ENCODE measurements at regions not wholly inside any gene's neighbourhood (a gene's known extent, or its start where the extent isn't known, plus 50 kb on each side); places are given as distances from the start of the nearest gene placed in this dataset.

GRCh38 chr5:163916861-163917260 is 411.4 kb downstream of the MAT2B start:
- Histone ChIP-seq H3K79me2 (ENCODE audit: control insufficient read depth, insufficient read depth, low read length) (no peaks in the 10 kb centered on the region), H3K4me1 (ENCODE audit: control insufficient read depth, extremely low read depth, insufficient read depth, low read length) (no peaks in the 10 kb centered on the region), H3K9me3 (replicated peaks; ENCODE audit: control insufficient read depth, insufficient read depth, low read length) (no peaks in the 10 kb centered on the region), H4K20me1 (replicated peaks; ENCODE audit: control insufficient read depth, extremely low read depth, insufficient read depth, low read length) (no peaks in the 10 kb centered on the region), H3K27me3 (ENCODE audit: control insufficient read depth in 2 of 2, insufficient read depth in 2 of 2, low read length in 2 of 2) (no peaks in the 10 kb centered on the region), H3K9ac (replicated peaks; ENCODE audit: extremely low read depth, insufficient read depth, low read length) (no peak overlapping the region), H3K4me2 (ENCODE audit: insufficient read depth, low read length) (no peak overlapping the region), H3K36me3 (ENCODE audit: control insufficient read depth in 2 of 2, extremely low read depth in 1 of 2, insufficient read depth in 2 of 2, low read length in 2 of 2) (no peaks in the 10 kb centered on the region), H3K4me3 (replicated peaks in 1 of 3; ENCODE audit: insufficient read depth in 1 of 3, low read depth in 1 of 3, low read length in 3 of 3) (no peak overlapping the region), H3K9me1 (replicated peaks; ENCODE audit: control insufficient read depth, extremely low read depth, insufficient read depth, low read length) (no peaks in the 10 kb centered on the region), H2AFZ (ENCODE audit: low read depth, low read length) (no peak overlapping the region), H3K27ac (ENCODE audit: insufficient read depth, low read depth, low read length) (no peak overlapping the region)
- FAIRE-seq (no peak), DNase-seq (ENCODE audit: low read depth, low spot score) (no peak)
- TF ChIP-seq FOS (IDR thresholded peaks at IDR 0.05; ENCODE audit: borderline replicate concordance, insufficient read depth, low read length) (no peak), JUN (IDR thresholded peaks at IDR 0.05; ENCODE audit: borderline replicate concordance, insufficient read depth, insufficient read length, low read depth) (no peak), EZH2 (IDR thresholded peaks at IDR 0.05; ENCODE audit: borderline replicate concordance, low read depth, low read length, severe bottlenecking) (no peak), GATA2 (IDR thresholded peaks at IDR 0.05; ENCODE audit: insufficient read depth, insufficient read length, low read depth, low read length) (no peak)
- TF ChIP-seq, protein P1, sequence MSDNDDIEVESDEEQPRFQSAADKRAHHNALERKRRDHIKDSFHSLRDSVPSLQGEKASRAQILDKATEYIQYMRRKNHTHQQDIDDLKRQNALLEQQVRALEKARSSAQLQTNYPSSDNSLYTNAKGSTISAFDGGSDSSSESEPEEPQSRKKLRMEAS (IDR thresholded peaks at IDR 0.05; ENCODE audit: insufficient read depth, insufficient read length) = no peak
- TF ChIP-seq, protein P2, sequence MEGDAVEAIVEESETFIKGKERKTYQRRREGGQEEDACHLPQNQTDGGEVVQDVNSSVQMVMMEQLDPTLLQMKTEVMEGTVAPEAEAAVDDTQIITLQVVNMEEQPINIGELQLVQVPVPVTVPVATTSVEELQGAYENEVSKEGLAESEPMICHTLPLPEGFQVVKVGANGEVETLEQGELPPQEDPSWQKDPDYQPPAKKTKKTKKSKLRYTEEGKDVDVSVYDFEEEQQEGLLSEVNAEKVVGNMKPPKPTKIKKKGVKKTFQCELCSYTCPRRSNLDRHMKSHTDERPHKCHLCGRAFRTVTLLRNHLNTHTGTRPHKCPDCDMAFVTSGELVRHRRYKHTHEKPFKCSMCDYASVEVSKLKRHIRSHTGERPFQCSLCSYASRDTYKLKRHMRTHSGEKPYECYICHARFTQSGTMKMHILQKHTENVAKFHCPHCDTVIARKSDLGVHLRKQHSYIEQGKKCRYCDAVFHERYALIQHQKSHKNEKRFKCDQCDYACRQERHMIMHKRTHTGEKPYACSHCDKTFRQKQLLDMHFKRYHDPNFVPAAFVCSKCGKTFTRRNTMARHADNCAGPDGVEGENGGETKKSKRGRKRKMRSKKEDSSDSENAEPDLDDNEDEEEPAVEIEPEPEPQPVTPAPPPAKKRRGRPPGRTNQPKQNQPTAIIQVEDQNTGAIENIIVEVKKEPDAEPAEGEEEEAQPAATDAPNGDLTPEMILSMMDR (IDR thresholded peaks at IDR 0.05; ENCODE audit: extremely low read depth in 1 of 2, insufficient read depth in 1 of 2, low read depth in 1 of 2, low read length in 2 of 2) = no peak
- BruUV-seq (replicated peaks) = no TSS peak
- ChIA-PET POLR2A (no interaction called here), CTCF (no interaction called here)
- intact Hi-C loops (cut with micrococcal nuclease) (no loop called here), dilution Hi-C loops (cut with MboI; ENCODE audit: extremely low pct_ligation_motif_present, low sequenced_read_pairs) (no loop called here)

GRCh38 chr5:163917747-163918146 is 412.3 kb downstream of the MAT2B start:
- no peak overlapping the region for H3K4me2 ChIP-seq (ENCODE audit: insufficient read depth, low read length)
- H3K4me1 ChIP-seq (ENCODE audit: control insufficient read depth, extremely low read depth, insufficient read depth, low read length) = no peaks in the 10 kb centered on the region
- CTCF ChIA-PET = no interaction called here
- no peaks in the 10 kb centered on the region for H3K79me2 ChIP-seq (ENCODE audit: control insufficient read depth, insufficient read depth, low read length)
- H4K20me1 ChIP-seq (replicated peaks; ENCODE audit: control insufficient read depth, extremely low read depth, insufficient read depth, low read length) = no peaks in the 10 kb centered on the region
- H3K27ac ChIP-seq (ENCODE audit: insufficient read depth, low read depth, low read length) = no peak overlapping the region
- no TSS peak for BruUV-seq (replicated peaks)
- no peaks in the 10 kb centered on the region for H3K9me3 ChIP-seq (replicated peaks; ENCODE audit: control insufficient read depth, insufficient read depth, low read length)
- no peak for TF ChIP-seq POLR2A (IDR thresholded peaks at IDR 0.05; ENCODE audit: low read depth, low read length)
- TF ChIP-seq, protein P2 (IDR thresholded peaks at IDR 0.05; ENCODE audit: extremely low read depth in 1 of 2, insufficient read depth in 1 of 2, low read depth in 1 of 2, low read length in 2 of 2) = no peak
- TF ChIP-seq GATA2 (IDR thresholded peaks at IDR 0.05; ENCODE audit: insufficient read depth, insufficient read length, low read depth, low read length) = no peak
- no peak for TF ChIP-seq MYC (IDR thresholded peaks at IDR 0.05; ENCODE audit: low read depth, low read length)
- no peak for TF ChIP-seq POLR2AphosphoS5 (IDR thresholded peaks at IDR 0.05; ENCODE audit: insufficient read depth, low read depth, low read length)
- TF ChIP-seq EZH2 (IDR thresholded peaks at IDR 0.05; ENCODE audit: borderline replicate concordance, low read depth, low read length, severe bottlenecking) = no peak
- TF ChIP-seq JUN (IDR thresholded peaks at IDR 0.05; ENCODE audit: borderline replicate concordance, insufficient read depth, insufficient read length, low read depth) = no peak
- no peak for TF ChIP-seq FOS (IDR thresholded peaks at IDR 0.05; ENCODE audit: borderline replicate concordance, insufficient read depth, low read length)
- TF ChIP-seq, protein P1 (IDR thresholded peaks at IDR 0.05; ENCODE audit: insufficient read depth, insufficient read length) = no peak
- H2AFZ ChIP-seq (ENCODE audit: low read depth, low read length) = no peak overlapping the region
- H3K36me3 ChIP-seq (ENCODE audit: control insufficient read depth in 2 of 2, extremely low read depth in 1 of 2, insufficient read depth in 2 of 2, low read length in 2 of 2) = no peaks in the 10 kb centered on the region
- intact Hi-C loops (cut with micrococcal nuclease) = no loop called here
- FAIRE-seq (no peak), DNase-seq (ENCODE audit: low read depth, low spot score) (no peak)
- no peak overlapping the region for H3K9ac ChIP-seq (replicated peaks; ENCODE audit: extremely low read depth, insufficient read depth, low read length)
- H3K27me3 ChIP-seq (ENCODE audit: control insufficient read depth in 2 of 2, insufficient read depth in 2 of 2, low read length in 2 of 2) = no peaks in the 10 kb centered on the region
- no peaks in the 10 kb centered on the region for H3K9me1 ChIP-seq (replicated peaks; ENCODE audit: control insufficient read depth, extremely low read depth, insufficient read depth, low read length)
- POLR2A ChIA-PET = no interaction called here
- dilution Hi-C loops (cut with MboI; ENCODE audit: extremely low pct_ligation_motif_present, low sequenced_read_pairs) = no loop called here
- H3K4me3 ChIP-seq (replicated peaks in 1 of 3; ENCODE audit: insufficient read depth in 1 of 3, low read depth in 1 of 3, low read length in 3 of 3) = no peak overlapping the region

Measured in endothelial cell of umbilical vein (primary cell).